Uterus (tissue), 2 donors: ENCODE measurements at regions not wholly inside any gene's neighbourhood (a gene's known extent, or its start where the extent isn't known, plus 50 kb on each side); places are given as distances from the start of the nearest gene placed in this dataset.

Source experiments
- POLR2A ChIP-seq, 2 donors: fragments of 450-650 bp; IDR thresholded peaks; one replicate each; pipeline ENCODE4 v1.6.1; 2016; ENCODE audit warnings: antibody characterized with exemption in 2 of 2, mild to moderate bottlenecking in 1 of 2, moderate library complexity in 1 of 2
- TF ChIP-seq, protein P1 (sequence below), 4 experiments: fragments of 200-600 bp in 2 of 4; fragments of 450-650 bp in 2 of 4; sonication (generic) in 2 of 4; IDR thresholded peaks; one replicate each; pipeline ENCODE4 v1.5.1; 2016 to 2019; ENCODE audit warnings: antibody characterized with exemption in 4 of 4, mild to moderate bottlenecking in 2 of 4, moderate library complexity in 1 of 4

DNA sequence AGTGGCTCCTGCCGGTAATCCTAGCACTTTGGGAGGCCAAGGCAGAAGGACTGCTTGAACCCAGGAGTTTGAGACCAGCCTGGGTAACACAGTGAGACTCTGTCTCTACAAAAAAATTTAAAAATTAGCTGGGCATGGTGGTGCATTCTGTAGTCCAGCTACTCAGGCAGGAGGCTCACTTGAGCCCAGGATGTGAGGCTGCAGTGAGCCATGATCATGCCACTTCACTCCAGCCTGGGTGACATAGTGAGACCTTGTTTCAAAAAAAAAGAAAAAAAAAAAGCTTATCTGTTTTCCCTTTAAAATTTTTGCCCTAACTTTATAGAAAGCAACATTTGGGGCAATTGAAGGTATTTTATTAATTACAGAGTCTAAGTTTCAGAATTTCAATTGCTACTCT, 486.0 kb downstream of the BCAT1 start:
- TF ChIP-seq, protein P1, sequence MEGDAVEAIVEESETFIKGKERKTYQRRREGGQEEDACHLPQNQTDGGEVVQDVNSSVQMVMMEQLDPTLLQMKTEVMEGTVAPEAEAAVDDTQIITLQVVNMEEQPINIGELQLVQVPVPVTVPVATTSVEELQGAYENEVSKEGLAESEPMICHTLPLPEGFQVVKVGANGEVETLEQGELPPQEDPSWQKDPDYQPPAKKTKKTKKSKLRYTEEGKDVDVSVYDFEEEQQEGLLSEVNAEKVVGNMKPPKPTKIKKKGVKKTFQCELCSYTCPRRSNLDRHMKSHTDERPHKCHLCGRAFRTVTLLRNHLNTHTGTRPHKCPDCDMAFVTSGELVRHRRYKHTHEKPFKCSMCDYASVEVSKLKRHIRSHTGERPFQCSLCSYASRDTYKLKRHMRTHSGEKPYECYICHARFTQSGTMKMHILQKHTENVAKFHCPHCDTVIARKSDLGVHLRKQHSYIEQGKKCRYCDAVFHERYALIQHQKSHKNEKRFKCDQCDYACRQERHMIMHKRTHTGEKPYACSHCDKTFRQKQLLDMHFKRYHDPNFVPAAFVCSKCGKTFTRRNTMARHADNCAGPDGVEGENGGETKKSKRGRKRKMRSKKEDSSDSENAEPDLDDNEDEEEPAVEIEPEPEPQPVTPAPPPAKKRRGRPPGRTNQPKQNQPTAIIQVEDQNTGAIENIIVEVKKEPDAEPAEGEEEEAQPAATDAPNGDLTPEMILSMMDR (IDR thresholded peaks at IDR 0.05) = no peak
- TF ChIP-seq POLR2A (IDR thresholded peaks at IDR 0.05) = no peak
